ENCODE measurements at regions not wholly inside any gene's neighbourhood (a gene's known extent, or its start where the extent isn't known, plus 50 kb on each side); places are given as distances from the start of the nearest gene placed in this dataset.

GRCh38 chr1:232532901-232533300, 97.0 kb downstream of the SIPA1L2 start (continued):
- TF ChIP-seq SRSF9 (IDR thresholded peaks at IDR 0.05; ENCODE audit: borderline replicate concordance, low read depth, low read length) = no peak
- no peak for TF ChIP-seq ARID1B (IDR thresholded peaks at IDR 0.05)
- no peak for TF ChIP-seq STAT5A (IDR thresholded peaks at IDR 0.05; ENCODE audit: borderline replicate concordance, low read length)
- TF ChIP-seq GTF2E2 (tag; IDR thresholded peaks at IDR 0.05) = no peak
- TF ChIP-seq, protein P1, sequence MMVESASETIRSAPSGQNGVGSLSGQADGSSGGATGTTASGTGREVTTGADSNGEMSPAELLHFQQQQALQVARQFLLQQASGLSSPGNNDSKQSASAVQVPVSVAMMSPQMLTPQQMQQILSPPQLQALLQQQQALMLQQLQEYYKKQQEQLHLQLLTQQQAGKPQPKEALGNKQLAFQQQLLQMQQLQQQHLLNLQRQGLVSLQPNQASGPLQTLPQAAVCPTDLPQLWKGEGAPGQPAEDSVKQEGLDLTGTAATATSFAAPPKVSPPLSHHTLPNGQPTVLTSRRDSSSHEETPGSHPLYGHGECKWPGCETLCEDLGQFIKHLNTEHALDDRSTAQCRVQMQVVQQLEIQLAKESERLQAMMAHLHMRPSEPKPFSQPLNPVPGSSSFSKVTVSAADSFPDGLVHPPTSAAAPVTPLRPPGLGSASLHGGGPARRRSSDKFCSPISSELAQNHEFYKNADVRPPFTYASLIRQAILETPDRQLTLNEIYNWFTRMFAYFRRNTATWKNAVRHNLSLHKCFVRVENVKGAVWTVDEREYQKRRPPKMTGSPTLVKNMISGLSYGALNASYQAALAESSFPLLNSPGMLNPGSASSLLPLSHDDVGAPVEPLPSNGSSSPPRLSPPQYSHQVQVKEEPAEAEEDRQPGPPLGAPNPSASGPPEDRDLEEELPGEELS (CRISPR knock-in tag; IDR thresholded peaks at IDR 0.05; ENCODE audit: borderline replicate concordance) = no peak
- TF ChIP-seq, protein P2, sequence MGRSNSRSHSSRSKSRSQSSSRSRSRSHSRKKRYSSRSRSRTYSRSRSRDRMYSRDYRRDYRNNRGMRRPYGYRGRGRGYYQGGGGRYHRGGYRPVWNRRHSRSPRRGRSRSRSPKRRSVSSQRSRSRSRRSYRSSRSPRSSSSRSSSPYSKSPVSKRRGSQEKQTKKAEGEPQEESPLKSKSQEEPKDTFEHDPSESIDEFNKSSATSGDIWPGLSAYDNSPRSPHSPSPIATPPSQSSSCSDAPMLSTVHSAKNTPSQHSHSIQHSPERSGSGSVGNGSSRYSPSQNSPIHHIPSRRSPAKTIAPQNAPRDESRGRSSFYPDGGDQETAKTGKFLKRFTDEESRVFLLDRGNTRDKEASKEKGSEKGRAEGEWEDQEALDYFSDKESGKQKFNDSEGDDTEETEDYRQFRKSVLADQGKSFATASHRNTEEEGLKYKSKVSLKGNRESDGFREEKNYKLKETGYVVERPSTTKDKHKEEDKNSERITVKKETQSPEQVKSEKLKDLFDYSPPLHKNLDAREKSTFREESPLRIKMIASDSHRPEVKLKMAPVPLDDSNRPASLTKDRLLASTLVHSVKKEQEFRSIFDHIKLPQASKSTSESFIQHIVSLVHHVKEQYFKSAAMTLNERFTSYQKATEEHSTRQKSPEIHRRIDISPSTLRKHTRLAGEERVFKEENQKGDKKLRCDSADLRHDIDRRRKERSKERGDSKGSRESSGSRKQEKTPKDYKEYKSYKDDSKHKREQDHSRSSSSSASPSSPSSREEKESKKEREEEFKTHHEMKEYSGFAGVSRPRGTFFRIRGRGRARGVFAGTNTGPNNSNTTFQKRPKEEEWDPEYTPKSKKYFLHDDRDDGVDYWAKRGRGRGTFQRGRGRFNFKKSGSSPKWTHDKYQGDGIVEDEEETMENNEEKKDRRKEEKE (IDR thresholded peaks at IDR 0.05; ENCODE audit: borderline replicate concordance in 1 of 2, control insufficient read depth in 1 of 2, low read depth in 2 of 2, low read length in 1 of 2) = no peak
- no peak for TF ChIP-seq FOXM1 (IDR thresholded peaks at IDR 0.05; ENCODE audit: low read depth)
- no peak for TF ChIP-seq FOXM1 (CRISPR knock-in tag; IDR thresholded peaks at IDR 0.05; ENCODE audit: low read depth)
- TF ChIP-seq PCBP1 (IDR thresholded peaks at IDR 0.05; ENCODE audit: low read depth, low read length, poor library complexity, severe bottlenecking) = no peak
- TF ChIP-seq CBX2 (IDR thresholded peaks at IDR 0.05; ENCODE audit: insufficient read depth, low read length, poor library complexity, severe bottlenecking) = no peak

Measured in K562 (cell line).